Naive thymus-derived CD4-positive, alpha-beta T cell (primary cell): ENCODE measurements at regions not wholly inside any gene's neighbourhood (a gene's known extent, or its start where the extent isn't known, plus 50 kb on each side); places are given as distances from the start of the nearest gene placed in this dataset.

Experiments
- ATAC-seq: fragments of 150-1000 bp; cut with Tn5 transposase; 2 replicates; pipeline ENCODE4 v1.10.0; 2021; ENCODE audit warnings: mild to moderate bottlenecking, moderate library complexity
- CTCF ChIA-PET: fragments of 350-600 bp; sonication (Branson Sonifier 250); formaldehyde crosslinking; loops from one replicate; lab custom pipeline; 2021; ENCODE audit warnings: antibody characterized with exemption; lab: Charles Lee
- POLR2A ChIA-PET: fragments of 350-600 bp; sonication (Branson Sonifier 250); formaldehyde crosslinking; loops from one replicate; lab custom pipeline; 2021; ENCODE audit warnings: antibody characterized with exemption, inconsistent platforms; lab: Charles Lee
- DNase-seq, 9 donors: peaks; one replicate each; pipeline versions ENCODE4 v3.0.0 to v3.0.0-alpha.2; 2020 to 2022; ENCODE audit warnings: mixed read lengths in 1 of 9
- H3K27ac ChIP-seq: one replicate; pipeline ENCODE4 v1.7.0; 2013; ENCODE audit warnings: mild to moderate bottlenecking, low read depth, low read length, moderate library complexity
- H3K27me3 ChIP-seq, 2 donors: one replicate each; pipeline ENCODE4 v1.7.0; 2013; ENCODE audit warnings: low read length in 2 of 2, mild to moderate bottlenecking in 2 of 2, moderate library complexity in 2 of 2; ENCODE audit not compliant: control insufficient read depth in 2 of 2, insufficient read depth in 2 of 2
- H3K36me3 ChIP-seq, 3 experiments: 1 replicate in 2 of 3; 2 replicates in 1 of 3; pipeline ENCODE4 v1.7.0; 2013; ENCODE audit warnings: low read length in 3 of 3, mild to moderate bottlenecking in 3 of 3, moderate library complexity in 1 of 3; ENCODE audit not compliant: insufficient read depth in 3 of 3, control insufficient read depth in 2 of 3
- H3K4me1 ChIP-seq, 2 donors: one replicate each; pipeline ENCODE4 v1.7.0; 2013; ENCODE audit warnings: low read length in 2 of 2, mild to moderate bottlenecking in 2 of 2, moderate library complexity in 1 of 2; ENCODE audit not compliant: control insufficient read depth in 2 of 2, insufficient read depth in 2 of 2
- H3K4me3 ChIP-seq: 2 replicates; pipeline ENCODE4 v1.7.0; 2013; ENCODE audit warnings: mild to moderate bottlenecking, low read length
- H3K9me3 ChIP-seq, 3 experiments: 1 replicate in 2 of 3; 2 replicates in 1 of 3; pipeline ENCODE4 v1.7.0; 2013; ENCODE audit warnings: low read length in 3 of 3; ENCODE audit not compliant: control insufficient read depth in 2 of 3
- H3K27ac Mint-ChIP-seq, 9 donors: one replicate each; pipeline ENCODE4 v1.8.0; 2020 to 2022; ENCODE audit warnings: mixed read lengths in 9 of 9, mild to moderate bottlenecking in 8 of 9, moderate library complexity in 5 of 9, inconsistent platforms in 2 of 9
- H3K27me3 Mint-ChIP-seq, 5 donors: one replicate each; pipeline ENCODE4 v1.8.0; 2021 to 2022; ENCODE audit warnings: mixed read lengths in 5 of 5, mild to moderate bottlenecking in 1 of 5
- H3K36me3 Mint-ChIP-seq, 5 donors: one replicate each; pipeline ENCODE4 v1.8.0; 2020 to 2022; ENCODE audit warnings: mixed read lengths in 5 of 5, mild to moderate bottlenecking in 3 of 5, inconsistent platforms in 1 of 5
- H3K4me1 Mint-ChIP-seq, 7 donors: one replicate each; pipeline ENCODE4 v1.8.0; 2020 to 2022; ENCODE audit warnings: mixed read lengths in 7 of 7, mild to moderate bottlenecking in 3 of 7, inconsistent platforms in 1 of 7
- H3K4me3 Mint-ChIP-seq, 10 donors: one replicate each; pipeline ENCODE4 v1.8.0; 2020 to 2022; ENCODE audit warnings: mild to moderate bottlenecking in 10 of 10, mixed read lengths in 10 of 10, moderate library complexity in 6 of 10, inconsistent platforms in 2 of 10
- H3K9me3 Mint-ChIP-seq, 11 donors: one replicate each; pipeline ENCODE4 v1.8.0; 2020 to 2022; ENCODE audit warnings: mixed read lengths in 11 of 11, mild to moderate bottlenecking in 4 of 11, inconsistent platforms in 1 of 11, moderate library complexity in 1 of 11
- intact Hi-C, 2 donors: fragments of 100-400 bp; cut with micrococcal nuclease; formaldehyde crosslinking; loops; one replicate each; pipeline ENCODE4 v1.15.1; 2023

GRCh38 chr3:25237602-25238001 is 190.5 kb upstream of the RARB start:
- intact Hi-C loops, result no loop called here
- ChIA-PET CTCF (no interaction called here), POLR2A (no interaction called here)
- no peak for ATAC-seq
- DNase-seq, result no peak
- Mint-ChIP-seq H3K27ac (no peak overlapping the region), H3K9me3 (peaks cover 0 to 14% (median 7%) of the 10 kb centered on the region in 11 donors), H3K4me1 (no peaks in the 10 kb centered on the region), H3K4me3 (no peak overlapping the region), H3K27me3 (no peaks in the 10 kb centered on the region), H3K36me3 (no peaks in the 10 kb centered on the region)
- H3K27me3 ChIP-seq, result no peaks in the 10 kb centered on the region
- H3K4me3 ChIP-seq, result no peak overlapping the region
- H3K36me3 ChIP-seq, result no peaks in the 10 kb centered on the region
- no peaks in the 10 kb centered on the region for H3K4me1 ChIP-seq
- H3K27ac ChIP-seq, result no peak overlapping the region
- no peaks in the 10 kb centered on the region for H3K9me3 ChIP-seq

- Histone ChIP-seq H3K9me3 (no peaks in the 10 kb centered on the region), H3K36me3 (no peaks in the 10 kb centered on the region), H3K4me1 (no peaks in the 10 kb centered on the region), H3K27me3 (no peaks in the 10 kb centered on the region), H3K27ac (no peak overlapping the region), H3K4me3 (no peak overlapping the region)
- no peak overlapping the region for H3K4me3 Mint-ChIP-seq
- intact Hi-C loops, result no loop called here
- ChIA-PET CTCF (no interaction called here), POLR2A (no interaction called here)
- H3K27me3 Mint-ChIP-seq, result no peaks in the 10 kb centered on the region
- peaks cover 0 to 28% (median 11%) of the 10 kb centered on the region in 11 donors for H3K9me3 Mint-ChIP-seq
- no peak for DNase-seq
- no peak for ATAC-seq
- H3K27ac Mint-ChIP-seq, result no peak overlapping the region
- H3K36me3 Mint-ChIP-seq, result no peaks in the 10 kb centered on the region
- no peaks in the 10 kb centered on the region for H3K4me1 Mint-ChIP-seq
Measured at GRCh38 chr3:25239042-25239441, 189.0 kb upstream of the RARB start.

DNA sequence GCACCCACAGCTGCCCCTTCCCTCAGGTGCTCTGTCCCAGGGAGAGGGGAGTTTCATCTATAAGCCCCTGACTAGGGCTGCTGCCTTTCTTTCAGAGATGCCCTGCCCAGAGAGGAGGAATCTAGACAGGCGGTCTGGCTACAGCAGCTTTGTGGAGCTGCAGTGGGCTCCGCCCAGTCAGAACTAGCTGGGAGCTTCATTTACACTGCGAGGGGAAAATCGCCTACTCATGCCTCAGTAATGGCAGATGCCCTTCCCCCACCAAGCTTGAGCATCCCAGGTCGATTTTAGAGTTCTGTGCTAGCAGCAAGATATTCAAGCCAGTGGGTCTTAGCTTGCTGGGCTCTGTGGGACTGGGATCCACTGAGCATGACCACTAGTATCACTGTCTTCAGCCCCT is 181.2 kb upstream of the RARB start:
- Mint-ChIP-seq H3K27ac (no peak overlapping the region), H3K36me3 (peaks cover 0 to 15% (median 0%) of the 10 kb centered on the region in 5 donors), H3K4me3 (no peak overlapping the region), H3K27me3 (peaks cover 0 to 3% (median 0%) of the 10 kb centered on the region in 5 donors), H3K4me1 (no peaks in the 10 kb centered on the region), H3K9me3 (peaks cover 9 to 63% (median 22%) of the 10 kb centered on the region in 11 donors)
- CTCF ChIA-PET, result no interaction called here
- POLR2A ChIA-PET, result no interaction called here
- H3K4me1 ChIP-seq, result no peaks in the 10 kb centered on the region
- H3K27ac ChIP-seq, result no peak overlapping the region
- peaks cover 0 to 15% (median 0%) of the 10 kb centered on the region in 3 experiments for H3K9me3 ChIP-seq
- no peaks in the 10 kb centered on the region for H3K36me3 ChIP-seq
- H3K4me3 ChIP-seq, result no peak overlapping the region
- ATAC-seq (no peak), DNase-seq (no peak)
- H3K27me3 ChIP-seq, result no peaks in the 10 kb centered on the region
- intact Hi-C loops, result no loop called here

DNA sequence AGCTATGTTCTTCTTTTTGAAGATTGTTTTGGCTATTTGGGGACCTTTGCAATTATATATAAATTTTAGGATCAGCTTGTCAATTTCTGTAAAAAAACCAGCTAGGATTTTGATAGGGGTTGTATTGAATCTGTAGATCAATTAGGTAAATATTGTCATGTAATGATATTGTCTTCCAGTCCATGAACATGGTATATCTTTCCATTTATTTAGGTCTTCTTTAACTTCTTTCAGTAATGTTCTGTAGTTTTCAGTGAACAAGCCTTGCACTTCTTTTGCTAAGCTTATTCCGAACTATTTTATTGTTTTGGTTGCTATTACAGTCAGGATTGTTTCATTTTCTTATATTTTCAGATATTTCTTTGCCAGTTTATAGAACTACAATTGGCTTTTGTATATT is 175.8 kb upstream of the RARB start:
- ATAC-seq (no peak), DNase-seq (no peak)
- no peak overlapping the region for H3K27ac Mint-ChIP-seq
- no peak overlapping the region for H3K27ac ChIP-seq
- intact Hi-C loops, result no loop called here
- H3K9me3 Mint-ChIP-seq, result peaks cover 3 to 34% (median 21%) of the 10 kb centered on the region in 11 donors
- ChIA-PET POLR2A (no interaction called here), CTCF (no interaction called here)
- no peaks in the 10 kb centered on the region for H3K4me1 Mint-ChIP-seq
- no peaks in the 10 kb centered on the region for H3K27me3 Mint-ChIP-seq
- H3K4me3 Mint-ChIP-seq, result no peak overlapping the region
- H3K4me3 ChIP-seq, result no peak overlapping the region
- no peaks in the 10 kb centered on the region for H3K4me1 ChIP-seq
- H3K9me3 ChIP-seq, result peaks cover 0 to 15% (median 0%) of the 10 kb centered on the region in 3 experiments
- no peaks in the 10 kb centered on the region for H3K27me3 ChIP-seq
- peaks cover 0 to 3% (median 0%) of the 10 kb centered on the region in 5 donors for H3K36me3 Mint-ChIP-seq
- H3K36me3 ChIP-seq, result no peaks in the 10 kb centered on the region

DNA sequence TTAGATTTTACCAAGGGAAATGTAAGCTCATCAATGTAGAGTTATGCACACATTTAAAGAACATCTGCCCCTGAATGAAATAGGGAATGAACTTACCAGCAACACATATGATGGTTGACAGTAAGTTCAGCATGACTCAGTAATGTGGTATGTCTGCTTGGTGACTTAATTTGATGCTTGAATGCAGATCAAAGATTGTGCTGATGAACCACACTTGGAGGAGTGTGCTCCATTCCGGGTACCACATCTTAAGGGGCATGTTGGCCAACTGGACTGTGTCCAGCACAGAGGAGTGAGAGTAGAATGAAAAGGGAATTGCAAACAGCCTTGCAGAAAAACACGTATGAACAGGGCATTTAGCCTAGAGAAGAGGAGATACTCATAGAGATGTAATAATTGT is 171.0 kb upstream of the RARB start:
- H3K9me3 Mint-ChIP-seq, result peaks cover 2 to 30% (median 9%) of the 10 kb centered on the region in 11 donors
- CTCF ChIA-PET, result no interaction called here
- H3K27me3 ChIP-seq, result no peaks in the 10 kb centered on the region
- no peaks in the 10 kb centered on the region for H3K36me3 ChIP-seq
- H3K36me3 Mint-ChIP-seq, result no peaks in the 10 kb centered on the region
- no peak overlapping the region for H3K27ac Mint-ChIP-seq
- H3K27ac ChIP-seq, result no peak overlapping the region
- no peak overlapping the region for H3K4me3 ChIP-seq
- no peaks in the 10 kb centered on the region for H3K9me3 ChIP-seq
- no peaks in the 10 kb centered on the region for H3K4me1 ChIP-seq
- no peak overlapping the region for H3K4me3 Mint-ChIP-seq
- POLR2A ChIA-PET, result no interaction called here
- no peaks in the 10 kb centered on the region for H3K4me1 Mint-ChIP-seq
- H3K27me3 Mint-ChIP-seq, result no peaks in the 10 kb centered on the region
- ATAC-seq (no peak), DNase-seq (no peak)
- intact Hi-C loops, result no loop called here

DNA sequence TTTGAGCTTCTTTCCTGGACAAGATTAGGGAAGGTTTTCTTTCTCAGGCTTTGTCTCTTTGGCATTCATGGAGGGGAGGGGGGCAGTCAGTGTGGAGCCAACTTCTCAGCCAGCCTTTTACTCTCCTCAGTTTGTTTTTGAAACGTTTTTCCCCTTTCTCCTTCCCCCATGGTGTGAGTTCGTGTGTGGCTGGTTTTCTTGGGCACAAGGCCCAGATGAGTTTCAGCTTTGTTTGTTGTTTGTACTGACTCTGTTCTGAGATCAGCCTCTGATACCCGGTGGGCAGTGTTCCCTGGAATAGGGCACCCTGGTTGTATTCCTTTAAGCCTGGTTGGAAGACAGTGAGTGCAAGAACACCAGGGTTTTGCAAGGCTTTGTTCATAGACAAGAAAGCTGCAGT is 168.2 kb upstream of the RARB start:
- ChIA-PET POLR2A (no interaction called here), CTCF (no interaction called here)
- DNase-seq, result no peak
- Mint-ChIP-seq H3K4me1 (no peaks in the 10 kb centered on the region), H3K4me3 (no peak overlapping the region), H3K27ac (no peak overlapping the region), H3K36me3 (no peaks in the 10 kb centered on the region), H3K9me3 (peaks cover 0 to 21% (median 7%) of the 10 kb centered on the region in 11 donors), H3K27me3 (no peaks in the 10 kb centered on the region)
- H3K9me3 ChIP-seq, result no peaks in the 10 kb centered on the region
- no peaks in the 10 kb centered on the region for H3K4me1 ChIP-seq
- H3K27me3 ChIP-seq, result no peaks in the 10 kb centered on the region
- no peaks in the 10 kb centered on the region for H3K36me3 ChIP-seq
- no peak overlapping the region for H3K4me3 ChIP-seq
- intact Hi-C loops, result no loop called here
- no peak overlapping the region for H3K27ac ChIP-seq
- ATAC-seq, result no peak

- CTCF ChIA-PET, result no interaction called here
- H3K27ac ChIP-seq, result no peak overlapping the region
- H3K9me3 ChIP-seq, result no peaks in the 10 kb centered on the region
- no peaks in the 10 kb centered on the region for H3K4me1 ChIP-seq
- POLR2A ChIA-PET, result no interaction called here
- ATAC-seq (no peak), DNase-seq (no peak)
- Mint-ChIP-seq H3K9me3 (peaks cover 0 to 25% (median 5%) of the 10 kb centered on the region in 11 donors), H3K36me3 (no peaks in the 10 kb centered on the region), H3K27me3 (no peaks in the 10 kb centered on the region), H3K4me3 (no peak overlapping the region), H3K4me1 (peaks cover 0 to 5% (median 0%) of the 10 kb centered on the region in 7 donors), H3K27ac (no peak overlapping the region)
- no peaks in the 10 kb centered on the region for H3K36me3 ChIP-seq
- intact Hi-C loops, result no loop called here
- H3K27me3 ChIP-seq, result no peaks in the 10 kb centered on the region
- H3K4me3 ChIP-seq, result no peak overlapping the region
Measured at GRCh38 chr3:25262322-25262721, 165.7 kb upstream of the RARB start.
